Caco-2 (cell line): ENCODE measurements at regions not wholly inside any gene's neighbourhood (a gene's known extent, or its start where the extent isn't known, plus 50 kb on each side); places are given as distances from the start of the nearest gene placed in this dataset.

Experiments
- BruUV-seq: library from RNA; stranded (reverse); fragments of 400-500 nt; replicated peaks from 2 replicates; lab custom pipeline; 2021; lab: Mats Ljungman, UMichigan
- CTCF ChIA-PET: fragments of 300-600 bp; sonication (Branson Sonifier 250); formaldehyde crosslinking; loops from one replicate; lab custom pipeline; 2022; ENCODE audit warnings: antibody characterized with exemption; lab: Charles Lee
- POLR2A ChIA-PET: fragments of 300-600 bp; sonication (Branson Sonifier 250); formaldehyde crosslinking; loops from one replicate; lab custom pipeline; 2022; ENCODE audit warnings: antibody characterized with exemption; lab: Charles Lee
- DNase-seq, 2 experiments: peaks; one replicate each; pipeline versions ENCODE4 v3.0.0 to v3.0.0-alpha.2; 2020 to 2022
- H3K27me3 ChIP-seq: replicated peaks from 2 replicates; pipeline ENCODE4 v1.6.0; 2011; ENCODE audit warnings: low read length; ENCODE audit not compliant: control insufficient read depth, insufficient read depth
- H3K36me3 ChIP-seq: 2 replicates; pipeline ENCODE4 v1.5.1; 2011; ENCODE audit warnings: low read length; ENCODE audit not compliant: control insufficient read depth, insufficient read depth
- H3K4me1 ChIP-seq: fragments of 250-450 bp; sonication (Bioruptor Pico); 2 replicates; pipeline ENCODE4 v1.5.1; 2020; ENCODE audit warnings: mild to moderate bottlenecking
- H3K4me3 ChIP-seq: 2 replicates; pipeline ENCODE4 v1.5.1; 2011; ENCODE audit warnings: low read depth, mild to moderate bottlenecking, control low read depth, low read length
- H3K9me3 ChIP-seq: fragments of 250-450 bp; sonication (Bioruptor Pico); 2 replicates; pipeline ENCODE4 v1.5.1; 2020; ENCODE audit warnings: mild to moderate bottlenecking, moderate library complexity
- H3K27ac Mint-ChIP-seq: one replicate; pipeline ENCODE4 v1.8.0; 2022; ENCODE audit warnings: mixed read lengths; ENCODE audit not compliant: unreplicated experiment
- H3K27me3 Mint-ChIP-seq: one replicate; pipeline ENCODE4 v1.8.0; 2022; ENCODE audit warnings: mixed read lengths; ENCODE audit not compliant: insufficient read depth, unreplicated experiment
- H3K36me3 Mint-ChIP-seq: one replicate; pipeline ENCODE4 v1.8.0; 2022; ENCODE audit warnings: mild to moderate bottlenecking, mixed read lengths; ENCODE audit not compliant: insufficient read depth, unreplicated experiment
- H3K4me1 Mint-ChIP-seq: one replicate; pipeline ENCODE4 v1.8.0; 2022; ENCODE audit warnings: low read depth, mixed read lengths; ENCODE audit not compliant: unreplicated experiment
- H3K4me3 Mint-ChIP-seq: one replicate; pipeline ENCODE4 v1.8.0; 2022; ENCODE audit warnings: mild to moderate bottlenecking, moderate library complexity, mixed read lengths; ENCODE audit not compliant: unreplicated experiment
- H3K9me3 Mint-ChIP-seq: one replicate; pipeline ENCODE4 v1.8.0; 2022; ENCODE audit warnings: mixed read lengths; ENCODE audit not compliant: unreplicated experiment
- intact Hi-C: fragments of 100-400 bp; cut with micrococcal nuclease; formaldehyde crosslinking; loops from one replicate; pipeline ENCODE4 v1.10.0; 2022; ENCODE audit not compliant: unreplicated experiment
- TF ChIP-seq, protein P1 (sequence below), 2 experiments: fragments of 200-600 bp in 1 of 2; IDR thresholded peaks; 1 replicate in 1 of 2; 2 replicates in 1 of 2; pipeline versions ENCODE4 v1.5.1 to v1.8.0; 2011 to 2022; ENCODE audit warnings: antibody characterized with exemption in 1 of 2, control low read depth in 1 of 2, inconsistent platforms in 1 of 2, low read depth in 1 of 2, low read length in 1 of 2, mild to moderate bottlenecking in 1 of 2, moderate library complexity in 1 of 2; ENCODE audit not compliant: insufficient read depth in 1 of 2, severe bottlenecking in 1 of 2, unreplicated experiment in 1 of 2

DNA sequence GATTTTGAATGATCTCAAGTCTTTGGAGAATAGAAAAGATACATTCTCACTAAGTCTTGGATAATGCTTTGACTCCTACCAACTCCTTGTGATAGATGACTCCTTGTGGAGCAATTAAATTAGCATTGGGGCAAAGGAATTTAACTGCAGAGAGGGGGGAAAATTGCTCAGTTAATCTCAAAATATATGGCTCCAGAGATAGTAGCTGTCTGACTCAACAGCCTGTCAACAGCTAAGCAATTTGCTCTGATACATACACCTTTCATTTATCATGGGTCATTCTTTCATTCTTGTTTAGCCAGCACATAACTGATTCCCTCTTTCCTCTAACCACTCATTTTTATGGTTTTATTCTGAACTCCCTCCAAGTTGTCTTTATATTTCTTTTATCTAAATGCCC, 225.6 kb upstream of the OBI1 start:
- Mint-ChIP-seq H3K4me1 (no peaks in the 10 kb centered on the region), H3K4me3 (no peak overlapping the region), H3K27ac (no peak overlapping the region), H3K36me3 (no peaks in the 10 kb centered on the region), H3K27me3 (peaks cover 13% of the 10 kb centered on the region), H3K9me3 (no peaks in the 10 kb centered on the region)
- no peak for DNase-seq
- H3K4me1 ChIP-seq = no peaks in the 10 kb centered on the region
- TF ChIP-seq, protein P1, sequence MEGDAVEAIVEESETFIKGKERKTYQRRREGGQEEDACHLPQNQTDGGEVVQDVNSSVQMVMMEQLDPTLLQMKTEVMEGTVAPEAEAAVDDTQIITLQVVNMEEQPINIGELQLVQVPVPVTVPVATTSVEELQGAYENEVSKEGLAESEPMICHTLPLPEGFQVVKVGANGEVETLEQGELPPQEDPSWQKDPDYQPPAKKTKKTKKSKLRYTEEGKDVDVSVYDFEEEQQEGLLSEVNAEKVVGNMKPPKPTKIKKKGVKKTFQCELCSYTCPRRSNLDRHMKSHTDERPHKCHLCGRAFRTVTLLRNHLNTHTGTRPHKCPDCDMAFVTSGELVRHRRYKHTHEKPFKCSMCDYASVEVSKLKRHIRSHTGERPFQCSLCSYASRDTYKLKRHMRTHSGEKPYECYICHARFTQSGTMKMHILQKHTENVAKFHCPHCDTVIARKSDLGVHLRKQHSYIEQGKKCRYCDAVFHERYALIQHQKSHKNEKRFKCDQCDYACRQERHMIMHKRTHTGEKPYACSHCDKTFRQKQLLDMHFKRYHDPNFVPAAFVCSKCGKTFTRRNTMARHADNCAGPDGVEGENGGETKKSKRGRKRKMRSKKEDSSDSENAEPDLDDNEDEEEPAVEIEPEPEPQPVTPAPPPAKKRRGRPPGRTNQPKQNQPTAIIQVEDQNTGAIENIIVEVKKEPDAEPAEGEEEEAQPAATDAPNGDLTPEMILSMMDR (IDR thresholded peaks at IDR 0.05; ENCODE audit: insufficient read depth in 1 of 2, low read depth in 1 of 2, low read length in 1 of 2, severe bottlenecking in 1 of 2, unreplicated experiment in 1 of 2) = no peak
- no peaks in the 10 kb centered on the region for H3K36me3 ChIP-seq
- H3K4me3 ChIP-seq = no peak overlapping the region
- BruUV-seq = no TSS peak
- intact Hi-C loops = no loop called here
- H3K9me3 ChIP-seq = no peaks in the 10 kb centered on the region
- H3K27me3 ChIP-seq = no peaks in the 10 kb centered on the region
- ChIA-PET CTCF (no interaction called here), POLR2A (no interaction called here)

DNA sequence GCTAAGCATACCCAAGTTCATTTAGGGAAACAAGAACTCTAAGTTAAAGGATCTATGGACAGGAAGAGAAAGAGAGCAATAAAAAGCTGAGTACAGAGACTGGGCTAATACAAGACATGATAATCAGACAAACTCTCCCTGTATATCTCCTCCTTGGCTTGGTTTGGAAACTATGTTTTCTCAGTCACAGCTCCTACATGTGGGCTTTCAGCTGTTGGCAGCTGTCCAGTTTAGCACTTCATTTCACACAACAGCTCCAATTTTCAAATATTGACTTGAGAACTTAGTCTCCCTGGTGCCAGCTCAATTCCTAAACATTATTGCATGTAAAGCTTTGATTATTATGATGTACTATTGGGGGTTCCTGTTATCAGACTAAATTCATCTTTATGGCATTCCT, 222.8 kb upstream of the OBI1 start:
- ChIA-PET POLR2A (no interaction called here), CTCF (no interaction called here)
- Mint-ChIP-seq H3K4me1 (no peaks in the 10 kb centered on the region), H3K36me3 (no peaks in the 10 kb centered on the region), H3K4me3 (no peak overlapping the region), H3K27ac (no peak overlapping the region), H3K9me3 (peaks cover 6% of the 10 kb centered on the region), H3K27me3 (peaks cover 10% of the 10 kb centered on the region)
- DNase-seq = no peak
- Histone ChIP-seq H3K4me3 (no peak overlapping the region), H3K4me1 (no peaks in the 10 kb centered on the region), H3K27me3 (no peaks in the 10 kb centered on the region), H3K9me3 (no peaks in the 10 kb centered on the region), H3K36me3 (no peaks in the 10 kb centered on the region)
- TF ChIP-seq, protein P1 (IDR thresholded peaks at IDR 0.05; ENCODE audit: insufficient read depth in 1 of 2, low read depth in 1 of 2, low read length in 1 of 2, severe bottlenecking in 1 of 2, unreplicated experiment in 1 of 2) = no peak
- BruUV-seq = no TSS peak
- intact Hi-C loops = no loop called here

DNA sequence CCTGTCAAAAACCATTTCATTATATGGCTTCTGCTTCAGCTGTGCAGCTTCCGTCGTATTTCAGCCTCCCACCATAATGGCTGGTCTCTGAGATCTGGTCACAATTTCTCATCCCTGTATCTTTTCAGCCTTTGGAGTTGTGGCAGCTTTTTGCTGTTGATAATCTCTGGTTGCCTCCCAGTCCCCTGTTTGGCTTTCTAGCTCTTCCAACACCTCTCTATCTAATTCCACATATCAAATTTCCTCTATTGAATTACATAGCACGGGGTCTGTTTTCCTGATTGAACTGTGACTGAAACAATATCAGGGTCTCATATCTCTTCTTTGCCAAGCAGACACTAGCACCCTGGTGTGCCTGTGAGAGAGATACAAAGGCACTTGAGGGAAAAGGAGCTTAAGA, 222.1 kb upstream of the OBI1 start:
- Mint-ChIP-seq H3K9me3 (peaks cover 6% of the 10 kb centered on the region), H3K27ac (no peak overlapping the region), H3K36me3 (no peaks in the 10 kb centered on the region), H3K27me3 (peaks cover 10% of the 10 kb centered on the region), H3K4me1 (no peaks in the 10 kb centered on the region), H3K4me3 (no peak overlapping the region)
- no TSS peak for BruUV-seq
- Histone ChIP-seq H3K4me1 (no peaks in the 10 kb centered on the region), H3K36me3 (no peaks in the 10 kb centered on the region), H3K27me3 (no peaks in the 10 kb centered on the region), H3K4me3 (no peak overlapping the region), H3K9me3 (no peaks in the 10 kb centered on the region)
- intact Hi-C loops = no loop called here
- no peak for DNase-seq
- TF ChIP-seq, protein P1 (IDR thresholded peaks at IDR 0.05; ENCODE audit: insufficient read depth in 1 of 2, low read depth in 1 of 2, low read length in 1 of 2, severe bottlenecking in 1 of 2, unreplicated experiment in 1 of 2) = no peak
- CTCF ChIA-PET = no interaction called here
- POLR2A ChIA-PET = no interaction called here
